Uterus (tissue), 2 donors: ENCODE measurements at regions not wholly inside any gene's neighbourhood (a gene's known extent, or its start where the extent isn't known, plus 50 kb on each side); places are given as distances from the start of the nearest gene placed in this dataset.
"Not testable (repeated sequence)": the region's sequence is repeated elsewhere in the genome, so short reads cannot be mapped to it uniquely, and the experiment has no call there.

ENCODE experiments used
- POLR2A ChIP-seq, 2 donors: fragments of 450-650 bp; IDR thresholded peaks; one replicate each; pipeline ENCODE4 v1.6.1; 2016; ENCODE audit warnings: antibody characterized with exemption in 2 of 2, mild to moderate bottlenecking in 1 of 2, moderate library complexity in 1 of 2
- TF ChIP-seq, protein P1 (sequence below), 4 experiments: fragments of 200-600 bp in 2 of 4; fragments of 450-650 bp in 2 of 4; sonication (generic) in 2 of 4; IDR thresholded peaks; one replicate each; pipeline ENCODE4 v1.5.1; 2016 to 2019; ENCODE audit warnings: antibody characterized with exemption in 4 of 4, mild to moderate bottlenecking in 2 of 4, moderate library complexity in 1 of 4

- TF ChIP-seq, protein P1, sequence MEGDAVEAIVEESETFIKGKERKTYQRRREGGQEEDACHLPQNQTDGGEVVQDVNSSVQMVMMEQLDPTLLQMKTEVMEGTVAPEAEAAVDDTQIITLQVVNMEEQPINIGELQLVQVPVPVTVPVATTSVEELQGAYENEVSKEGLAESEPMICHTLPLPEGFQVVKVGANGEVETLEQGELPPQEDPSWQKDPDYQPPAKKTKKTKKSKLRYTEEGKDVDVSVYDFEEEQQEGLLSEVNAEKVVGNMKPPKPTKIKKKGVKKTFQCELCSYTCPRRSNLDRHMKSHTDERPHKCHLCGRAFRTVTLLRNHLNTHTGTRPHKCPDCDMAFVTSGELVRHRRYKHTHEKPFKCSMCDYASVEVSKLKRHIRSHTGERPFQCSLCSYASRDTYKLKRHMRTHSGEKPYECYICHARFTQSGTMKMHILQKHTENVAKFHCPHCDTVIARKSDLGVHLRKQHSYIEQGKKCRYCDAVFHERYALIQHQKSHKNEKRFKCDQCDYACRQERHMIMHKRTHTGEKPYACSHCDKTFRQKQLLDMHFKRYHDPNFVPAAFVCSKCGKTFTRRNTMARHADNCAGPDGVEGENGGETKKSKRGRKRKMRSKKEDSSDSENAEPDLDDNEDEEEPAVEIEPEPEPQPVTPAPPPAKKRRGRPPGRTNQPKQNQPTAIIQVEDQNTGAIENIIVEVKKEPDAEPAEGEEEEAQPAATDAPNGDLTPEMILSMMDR (IDR thresholded peaks at IDR 0.05), result not testable (repeated sequence)
- TF ChIP-seq POLR2A (IDR thresholded peaks at IDR 0.05), result not testable (repeated sequence)
These were observed 340.3 kb downstream of the DLEU7 start for GRCh38 chr13:50503212-50503611.
